ENCODE measurements at regions not wholly inside any gene's neighbourhood (a gene's known extent, or its start where the extent isn't known, plus 50 kb on each side); places are given as distances from the start of the nearest gene placed in this dataset.
A peak's percentile ranks its signal among the peaks of the same experiment; 100 is the strongest.

GRCh38 chr2:114160263-114160981, 270.5 kb downstream of the ACTR3 start (continued):
- TF ChIP-seq, protein P1, sequence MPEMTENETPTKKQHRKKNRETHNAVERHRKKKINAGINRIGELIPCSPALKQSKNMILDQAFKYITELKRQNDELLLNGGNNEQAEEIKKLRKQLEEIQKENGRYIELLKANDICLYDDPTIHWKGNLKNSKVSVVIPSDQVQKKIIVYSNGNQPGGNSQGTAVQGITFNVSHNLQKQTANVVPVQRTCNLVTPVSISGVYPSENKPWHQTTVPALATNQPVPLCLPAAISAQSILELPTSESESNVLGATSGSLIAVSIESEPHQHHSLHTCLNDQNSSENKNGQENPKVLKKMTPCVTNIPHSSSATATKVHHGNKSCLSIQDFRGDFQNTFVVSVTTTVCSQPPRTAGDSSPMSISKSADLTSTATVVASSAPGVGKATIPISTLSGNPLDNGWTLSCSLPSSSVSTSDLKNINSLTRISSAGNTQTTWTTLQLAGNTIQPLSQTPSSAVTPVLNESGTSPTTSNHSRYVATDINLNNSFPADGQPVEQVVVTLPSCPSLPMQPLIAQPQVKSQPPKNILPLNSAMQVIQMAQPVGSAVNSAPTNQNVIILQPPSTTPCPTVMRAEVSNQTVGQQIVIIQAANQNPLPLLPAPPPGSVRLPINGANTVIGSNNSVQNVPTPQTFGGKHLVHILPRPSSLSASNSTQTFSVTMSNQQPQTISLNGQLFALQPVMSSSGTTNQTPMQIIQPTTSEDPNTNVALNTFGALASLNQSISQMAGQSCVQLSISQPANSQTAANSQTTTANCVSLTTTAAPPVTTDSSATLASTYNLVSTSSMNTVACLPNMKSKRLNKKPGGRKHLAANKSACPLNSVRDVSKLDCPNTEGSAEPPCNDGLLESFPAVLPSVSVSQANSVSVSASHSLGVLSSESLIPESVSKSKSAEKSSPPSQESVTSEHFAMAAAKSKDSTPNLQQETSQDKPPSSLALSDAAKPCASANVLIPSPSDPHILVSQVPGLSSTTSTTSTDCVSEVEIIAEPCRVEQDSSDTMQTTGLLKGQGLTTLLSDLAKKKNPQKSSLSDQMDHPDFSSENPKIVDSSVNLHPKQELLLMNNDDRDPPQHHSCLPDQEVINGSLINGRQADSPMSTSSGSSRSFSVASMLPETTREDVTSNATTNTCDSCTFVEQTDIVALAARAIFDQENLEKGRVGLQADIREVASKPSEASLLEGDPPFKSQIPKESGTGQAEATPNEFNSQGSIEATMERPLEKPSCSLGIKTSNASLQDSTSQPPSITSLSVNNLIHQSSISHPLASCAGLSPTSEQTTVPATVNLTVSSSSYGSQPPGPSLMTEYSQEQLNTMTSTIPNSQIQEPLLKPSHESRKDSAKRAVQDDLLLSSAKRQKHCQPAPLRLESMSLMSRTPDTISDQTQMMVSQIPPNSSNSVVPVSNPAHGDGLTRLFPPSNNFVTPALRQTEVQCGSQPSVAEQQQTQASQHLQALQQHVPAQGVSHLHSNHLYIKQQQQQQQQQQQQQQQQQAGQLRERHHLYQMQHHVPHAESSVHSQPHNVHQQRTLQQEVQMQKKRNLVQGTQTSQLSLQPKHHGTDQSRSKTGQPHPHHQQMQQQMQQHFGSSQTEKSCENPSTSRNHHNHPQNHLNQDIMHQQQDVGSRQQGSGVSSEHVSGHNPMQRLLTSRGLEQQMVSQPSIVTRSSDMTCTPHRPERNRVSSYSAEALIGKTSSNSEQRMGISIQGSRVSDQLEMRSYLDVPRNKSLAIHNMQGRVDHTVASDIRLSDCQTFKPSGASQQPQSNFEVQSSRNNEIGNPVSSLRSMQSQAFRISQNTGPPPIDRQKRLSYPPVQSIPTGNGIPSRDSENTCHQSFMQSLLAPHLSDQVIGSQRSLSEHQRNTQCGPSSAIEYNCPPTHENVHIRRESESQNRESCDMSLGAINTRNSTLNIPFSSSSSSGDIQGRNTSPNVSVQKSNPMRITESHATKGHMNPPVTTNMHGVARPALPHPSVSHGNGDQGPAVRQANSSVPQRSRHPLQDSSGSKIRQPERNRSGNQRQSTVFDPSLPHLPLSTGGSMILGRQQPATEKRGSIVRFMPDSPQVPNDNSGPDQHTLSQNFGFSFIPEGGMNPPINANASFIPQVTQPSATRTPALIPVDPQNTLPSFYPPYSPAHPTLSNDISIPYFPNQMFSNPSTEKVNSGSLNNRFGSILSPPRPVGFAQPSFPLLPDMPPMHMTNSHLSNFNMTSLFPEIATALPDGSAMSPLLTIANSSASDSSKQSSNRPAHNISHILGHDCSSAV (CRISPR knock-in tag; IDR thresholded peaks at IDR 0.05; ENCODE audit: borderline replicate concordance) = no peak
- TF ChIP-seq HBP1 (CRISPR knock-in tag; IDR thresholded peaks at IDR 0.05; ENCODE audit: low read depth) (peak; percentile 63; the same call in 1 of the 2 replicates), ZNF644 (CRISPR knock-in tag; IDR thresholded peaks at IDR 0.05; ENCODE audit: low read depth) (peak; percentile 100), SNAPC4 (CRISPR knock-in tag; IDR thresholded peaks at IDR 0.05) (no peak), ZMYM2 (CRISPR knock-in tag; IDR thresholded peaks at IDR 0.05) (no peak), GRHL1 (CRISPR knock-in tag; conservative IDR thresholded peaks at IDR 0.05) (no peak)
